ENCODE measurements at regions not wholly inside any gene's neighbourhood (a gene's known extent, or its start where the extent isn't known, plus 50 kb on each side); places are given as distances from the start of the nearest gene placed in this dataset.
"Not testable (repeated sequence)": the region's sequence is repeated elsewhere in the genome, so short reads cannot be mapped to it uniquely, and the experiment has no call there.

DNA sequence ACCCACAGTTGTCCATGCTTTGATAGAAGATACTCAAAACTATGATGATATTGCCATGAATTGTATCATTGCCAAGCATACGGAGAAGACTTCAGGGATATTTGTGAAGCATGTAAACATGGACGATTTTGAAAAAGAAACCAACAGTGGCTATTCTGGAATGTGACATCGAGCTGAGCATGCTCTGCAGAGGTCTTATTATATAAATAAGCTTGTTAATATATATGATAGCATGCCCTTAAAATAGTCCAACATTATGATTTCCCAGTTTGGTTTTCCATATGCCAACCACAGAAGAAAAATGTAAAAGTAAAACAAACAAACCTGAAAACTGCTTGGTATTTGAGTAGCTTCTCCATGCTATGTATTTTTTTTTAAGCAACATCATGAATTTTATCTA is 159.1 kb downstream of the LNPK start:
- Mint-ChIP-seq H3K9me3 (ENCODE audit: unreplicated experiment) (no peaks in the 10 kb centered on the region), H3K27ac (ENCODE audit: unreplicated experiment) (no peak overlapping the region), H3K36me3 (ENCODE audit: low read depth, unreplicated experiment) (no peaks in the 10 kb centered on the region), H3K27me3 (ENCODE audit: low read depth, unreplicated experiment) (no peaks in the 10 kb centered on the region), H3K4me3 (ENCODE audit: unreplicated experiment) (no peak overlapping the region), H3K4me1 (ENCODE audit: low read depth, unreplicated experiment) (peaks cover 22% of the 10 kb centered on the region)
- no peak overlapping the region for H3K9ac ChIP-seq (ENCODE audit: low read length)
- no peak for FAIRE-seq
- no peak overlapping the region for H2AFZ ChIP-seq (ENCODE audit: low read depth, low read length)
- H3K36me3 ChIP-seq (ENCODE audit: insufficient read depth, low read length): no peaks in the 10 kb centered on the region
- H3K4me1 ChIP-seq (ENCODE audit: insufficient read depth, low read length): peaks cover 12% of the 10 kb centered on the region
- no peaks in the 10 kb centered on the region for H4K20me1 ChIP-seq (ENCODE audit: insufficient read depth, low read length)
- TF ChIP-seq, protein P1, sequence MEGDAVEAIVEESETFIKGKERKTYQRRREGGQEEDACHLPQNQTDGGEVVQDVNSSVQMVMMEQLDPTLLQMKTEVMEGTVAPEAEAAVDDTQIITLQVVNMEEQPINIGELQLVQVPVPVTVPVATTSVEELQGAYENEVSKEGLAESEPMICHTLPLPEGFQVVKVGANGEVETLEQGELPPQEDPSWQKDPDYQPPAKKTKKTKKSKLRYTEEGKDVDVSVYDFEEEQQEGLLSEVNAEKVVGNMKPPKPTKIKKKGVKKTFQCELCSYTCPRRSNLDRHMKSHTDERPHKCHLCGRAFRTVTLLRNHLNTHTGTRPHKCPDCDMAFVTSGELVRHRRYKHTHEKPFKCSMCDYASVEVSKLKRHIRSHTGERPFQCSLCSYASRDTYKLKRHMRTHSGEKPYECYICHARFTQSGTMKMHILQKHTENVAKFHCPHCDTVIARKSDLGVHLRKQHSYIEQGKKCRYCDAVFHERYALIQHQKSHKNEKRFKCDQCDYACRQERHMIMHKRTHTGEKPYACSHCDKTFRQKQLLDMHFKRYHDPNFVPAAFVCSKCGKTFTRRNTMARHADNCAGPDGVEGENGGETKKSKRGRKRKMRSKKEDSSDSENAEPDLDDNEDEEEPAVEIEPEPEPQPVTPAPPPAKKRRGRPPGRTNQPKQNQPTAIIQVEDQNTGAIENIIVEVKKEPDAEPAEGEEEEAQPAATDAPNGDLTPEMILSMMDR (IDR thresholded peaks at IDR 0.05; ENCODE audit: insufficient read depth, low read depth, low read length): no peak
- TF ChIP-seq EZH2 (IDR thresholded peaks at IDR 0.05; ENCODE audit: insufficient read depth, low read length): no peak
- no peak for DNase-seq (ENCODE audit: low read depth)
- peak overlapping the region; percentile 70 for H3K4me2 ChIP-seq (ENCODE audit: low read length)
- H3K79me2 ChIP-seq (ENCODE audit: insufficient read depth, low read length): no peaks in the 10 kb centered on the region
- H3K27ac ChIP-seq (ENCODE audit: low read depth, low read length): no peak overlapping the region
- no peaks in the 10 kb centered on the region for H3K27me3 ChIP-seq (ENCODE audit: insufficient read depth, low read length)
- no peaks in the 10 kb centered on the region for H3K9me3 ChIP-seq (ENCODE audit: insufficient read depth, low read depth, low read length)
- no peak overlapping the region for H3K4me3 ChIP-seq (ENCODE audit: insufficient read depth, low read depth, low read length)

DNA sequence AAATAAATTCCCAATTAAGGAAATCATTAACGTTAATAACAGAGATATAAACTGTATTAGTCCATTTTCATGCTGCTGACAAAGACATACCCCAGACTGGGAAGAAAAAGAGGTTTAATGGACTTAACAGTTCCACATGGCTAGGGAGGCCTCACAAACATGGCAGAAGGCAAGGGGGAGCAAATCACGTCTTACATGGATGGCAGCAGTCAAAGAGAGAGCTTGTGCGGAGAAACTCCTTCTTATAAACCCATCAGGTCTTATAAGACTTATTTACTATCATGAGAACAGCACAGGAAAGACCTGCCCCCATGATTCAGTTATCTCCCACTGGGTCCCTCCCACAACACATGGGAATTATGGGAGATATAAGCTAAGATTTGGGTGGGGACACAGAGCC is 161.3 kb downstream of the LNPK start:
- not testable (repeated sequence) for H3K27ac ChIP-seq (ENCODE audit: low read depth, low read length); FAIRE-seq; H3K9ac ChIP-seq (ENCODE audit: low read length); H3K27me3 ChIP-seq (ENCODE audit: insufficient read depth, low read length); H3K4me2 ChIP-seq (ENCODE audit: low read length); H3K4me3 ChIP-seq (ENCODE audit: insufficient read depth, low read depth, low read length); H3K36me3 Mint-ChIP-seq (ENCODE audit: low read depth, unreplicated experiment); H3K27me3 Mint-ChIP-seq (ENCODE audit: low read depth, unreplicated experiment); H3K4me3 Mint-ChIP-seq (ENCODE audit: unreplicated experiment); H3K9me3 Mint-ChIP-seq (ENCODE audit: unreplicated experiment); DNase-seq (ENCODE audit: low read depth); H3K79me2 ChIP-seq (ENCODE audit: insufficient read depth, low read length); H2AFZ ChIP-seq (ENCODE audit: low read depth, low read length); H4K20me1 ChIP-seq (ENCODE audit: insufficient read depth, low read length); H3K36me3 ChIP-seq (ENCODE audit: insufficient read depth, low read length); H3K9me3 ChIP-seq (ENCODE audit: insufficient read depth, low read depth, low read length); H3K27ac Mint-ChIP-seq (ENCODE audit: unreplicated experiment)
- peaks cover 32% of the 10 kb centered on the region for H3K4me1 ChIP-seq (ENCODE audit: insufficient read depth, low read length)
- peaks cover 40% of the 10 kb centered on the region for H3K4me1 Mint-ChIP-seq (ENCODE audit: low read depth, unreplicated experiment)

DNA sequence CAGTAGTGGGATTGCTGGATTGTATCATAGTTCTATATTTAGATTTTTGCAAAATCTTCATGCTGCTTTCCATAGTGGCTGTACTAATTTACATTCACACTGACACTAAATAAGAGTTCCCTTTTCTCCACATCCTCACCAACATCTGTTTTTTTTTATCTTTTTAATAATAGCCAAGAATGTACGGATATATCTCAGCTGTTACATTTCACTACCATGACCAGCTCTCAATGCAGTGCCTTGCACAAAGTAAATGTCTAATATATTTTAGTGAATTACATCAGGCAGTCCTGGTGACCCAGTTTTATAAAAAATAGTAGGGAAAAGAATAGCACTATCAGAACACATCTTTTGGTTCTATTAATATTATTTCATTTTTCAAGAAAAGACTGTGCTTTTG is 161.8 kb downstream of the LNPK start:
- FAIRE-seq (no peak), DNase-seq (ENCODE audit: low read depth) (no peak)
- Mint-ChIP-seq H3K4me1 (ENCODE audit: low read depth, unreplicated experiment) (peaks cover 38% of the 10 kb centered on the region), H3K27ac (ENCODE audit: unreplicated experiment) (no peak overlapping the region), H3K27me3 (ENCODE audit: low read depth, unreplicated experiment) (no peaks in the 10 kb centered on the region), H3K4me3 (ENCODE audit: unreplicated experiment) (no peak overlapping the region), H3K36me3 (ENCODE audit: low read depth, unreplicated experiment) (no peaks in the 10 kb centered on the region), H3K9me3 (ENCODE audit: unreplicated experiment) (no peaks in the 10 kb centered on the region)
- no peak overlapping the region for H3K4me3 ChIP-seq (ENCODE audit: insufficient read depth, low read depth, low read length)
- H3K27ac ChIP-seq (ENCODE audit: low read depth, low read length): no peak overlapping the region
- H2AFZ ChIP-seq (ENCODE audit: low read depth, low read length): no peak overlapping the region
- no peak overlapping the region for H3K4me2 ChIP-seq (ENCODE audit: low read length)
- H3K9me3 ChIP-seq (ENCODE audit: insufficient read depth, low read depth, low read length): no peaks in the 10 kb centered on the region
- no peaks in the 10 kb centered on the region for H3K27me3 ChIP-seq (ENCODE audit: insufficient read depth, low read length)
- no peaks in the 10 kb centered on the region for H4K20me1 ChIP-seq (ENCODE audit: insufficient read depth, low read length)
- TF ChIP-seq, protein P1 (IDR thresholded peaks at IDR 0.05; ENCODE audit: insufficient read depth, low read depth, low read length): no peak
- TF ChIP-seq EZH2 (IDR thresholded peaks at IDR 0.05; ENCODE audit: insufficient read depth, low read length): no peak
- H3K9ac ChIP-seq (ENCODE audit: low read length): no peak overlapping the region
- H3K36me3 ChIP-seq (ENCODE audit: insufficient read depth, low read length): no peaks in the 10 kb centered on the region
- H3K79me2 ChIP-seq (ENCODE audit: insufficient read depth, low read length): no peaks in the 10 kb centered on the region
- H3K4me1 ChIP-seq (ENCODE audit: insufficient read depth, low read length): peaks cover 32% of the 10 kb centered on the region
